HG03196 (cell line): ENCODE measurements at regions not wholly inside any gene's neighbourhood (a gene's known extent, or its start where the extent isn't known, plus 50 kb on each side); places are given as distances from the start of the nearest gene placed in this dataset.
"Not testable (repeated sequence)": the region's sequence is repeated elsewhere in the genome, so short reads cannot be mapped to it uniquely, and the experiment has no call there.

Experiments used
- ATAC-seq: cut with Tn5 transposase; IDR thresholded peaks from one replicate; pipeline ENCODE4 v1.9.1; 2021; ENCODE audit not compliant: unreplicated experiment

DNA sequence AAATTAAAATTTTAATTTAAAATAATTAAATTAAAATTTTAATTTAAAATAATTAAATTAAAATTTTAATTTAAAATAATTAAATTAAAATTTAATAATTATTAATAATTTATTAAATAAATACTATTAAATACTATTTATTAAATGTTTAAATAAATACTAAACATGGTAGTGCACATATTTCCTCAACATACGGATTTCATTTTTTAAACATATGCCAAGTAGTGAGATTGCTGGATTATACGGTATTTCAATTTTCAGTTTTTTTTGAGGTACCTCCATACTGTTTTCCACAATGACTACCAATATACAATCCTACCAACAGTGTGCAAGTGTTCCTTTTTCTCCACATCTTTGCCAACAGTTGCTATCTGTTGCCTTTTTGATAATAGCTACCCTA lies 852.9 kb upstream of the CDH8 start:
- no peak for ATAC-seq

GRCh38 chr16:62883509-62883908 lies 847.3 kb upstream of the CDH8 start:
- ATAC-seq: no peak

GRCh38 chr16:62882552-62883221 lies 846.4 kb upstream of the CDH8 start:
- ATAC-seq: no peak

DNA sequence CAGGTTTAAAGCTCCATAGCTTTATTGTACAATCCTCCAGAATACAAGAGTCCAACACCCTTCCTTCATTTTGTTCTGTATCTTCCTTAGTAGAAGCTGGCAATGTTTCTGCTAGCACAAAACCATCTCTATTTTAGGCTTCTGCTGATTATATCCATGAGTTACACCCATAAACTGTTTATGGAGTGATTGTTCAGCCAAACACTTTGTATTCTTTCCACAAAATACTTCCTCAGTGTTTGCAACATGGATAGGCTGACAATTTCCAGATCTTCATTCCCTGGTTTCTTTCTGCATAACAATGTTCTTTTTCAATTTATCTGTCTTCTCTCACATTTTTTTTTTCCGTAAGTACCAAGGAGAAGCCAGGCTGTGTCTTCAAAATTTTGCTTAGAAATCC lies 839.9 kb upstream of the CDH8 start:
- ATAC-seq: no peak

DNA sequence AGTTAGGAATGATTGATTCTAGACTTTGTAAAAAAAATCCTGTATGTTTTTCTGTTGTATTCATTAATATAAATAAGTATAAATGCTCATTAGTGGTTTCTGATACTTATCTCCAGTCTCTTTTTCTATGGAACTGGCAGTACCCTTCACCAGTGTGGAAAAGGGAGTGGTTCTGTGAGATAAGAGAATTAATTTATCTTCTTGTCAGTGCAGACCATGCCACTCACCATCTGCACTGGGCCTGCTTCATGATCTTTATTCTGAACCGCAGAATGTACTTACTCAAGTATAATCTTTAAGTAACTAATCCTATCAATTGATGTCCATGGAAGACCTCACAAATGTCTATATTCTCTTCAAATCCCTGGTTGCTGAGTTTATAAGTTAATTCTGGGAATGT lies 836.1 kb upstream of the CDH8 start:
- no peak for ATAC-seq

DNA sequence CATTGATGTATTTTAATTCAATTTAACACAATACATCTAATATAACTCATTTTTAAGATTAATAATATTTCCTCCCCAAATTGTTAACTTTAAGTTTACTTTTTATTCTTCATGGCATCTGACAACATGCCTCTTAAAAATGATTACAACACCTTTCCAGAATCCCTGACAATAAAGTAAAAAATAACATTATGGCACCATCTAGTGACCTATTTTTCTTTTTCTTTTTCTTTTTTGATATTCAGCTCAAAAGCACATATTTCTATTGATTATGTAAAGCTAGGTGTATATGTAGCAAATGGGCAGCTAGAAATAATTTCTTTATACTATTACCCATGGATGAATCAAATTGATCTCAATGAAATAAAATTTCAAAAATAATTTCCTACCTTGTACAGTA lies 834.3 kb upstream of the CDH8 start:
- no peak for ATAC-seq

GRCh38 chr16:62869837-62870236 lies 833.6 kb upstream of the CDH8 start:
- no peak for ATAC-seq

- ATAC-seq: no peak
Measured at GRCh38 chr16:62863139-62863538, 826.9 kb upstream of the CDH8 start.

GRCh38 chr16:62853887-62854286 lies 817.6 kb upstream of the CDH8 start:
- no peak for ATAC-seq

GRCh38 chr16:62846399-62847057 lies 810.3 kb upstream of the CDH8 start:
- ATAC-seq: no peak

- no peak for ATAC-seq
Measured at GRCh38 chr16:62832214-62832613, 796.0 kb upstream of the CDH8 start.

DNA sequence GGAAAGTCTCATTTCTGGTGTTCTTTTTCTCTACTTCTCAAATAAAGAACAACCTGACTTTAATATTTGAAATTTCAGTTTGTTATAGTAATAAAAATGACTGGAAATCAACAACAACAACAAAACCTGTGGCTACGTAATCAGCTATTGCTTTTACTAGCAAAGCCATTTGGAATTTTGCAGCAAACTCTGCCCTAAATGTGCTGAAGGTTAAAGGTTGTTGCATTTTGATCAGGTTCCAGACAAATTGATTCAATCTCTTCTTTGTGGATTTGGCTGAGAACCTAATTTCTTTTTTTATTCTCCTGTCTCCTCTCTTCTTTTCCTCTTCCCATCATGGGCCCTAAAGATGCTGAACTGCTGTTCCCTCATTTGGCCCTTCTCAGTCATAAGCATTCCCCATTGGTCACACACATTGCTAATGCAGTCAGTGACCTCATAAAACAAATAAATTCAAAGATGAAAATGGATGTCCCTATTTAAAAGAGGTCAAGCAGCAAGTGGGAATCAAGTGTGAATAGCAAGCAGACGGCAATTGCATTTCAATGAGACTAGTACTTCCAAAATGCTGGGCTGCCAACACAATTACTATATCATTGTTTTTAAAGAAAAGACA lies 795.1 kb upstream of the CDH8 start:
- ATAC-seq: no peak

DNA sequence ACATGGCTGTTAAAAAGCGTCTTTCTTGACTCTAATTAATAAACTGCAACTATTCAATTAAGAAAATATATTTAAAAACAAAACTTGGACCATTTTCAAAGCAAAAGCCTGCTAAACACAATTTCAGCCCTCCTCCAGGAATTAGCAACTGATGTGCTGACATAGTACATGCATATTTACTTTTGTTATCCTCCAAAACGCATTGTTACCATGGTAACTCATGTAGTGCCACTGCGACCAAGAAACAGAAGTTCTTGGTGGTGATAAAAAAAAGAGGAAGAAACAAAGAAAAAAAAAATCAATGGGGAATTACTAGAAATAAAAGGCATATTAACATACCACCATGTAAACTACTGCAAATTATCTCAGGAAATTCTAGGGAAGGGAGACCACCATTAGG lies 793.4 kb upstream of the CDH8 start:
- ATAC-seq: no peak

GRCh38 chr16:62829084-62829483 lies 792.8 kb upstream of the CDH8 start:
- ATAC-seq: no peak

DNA sequence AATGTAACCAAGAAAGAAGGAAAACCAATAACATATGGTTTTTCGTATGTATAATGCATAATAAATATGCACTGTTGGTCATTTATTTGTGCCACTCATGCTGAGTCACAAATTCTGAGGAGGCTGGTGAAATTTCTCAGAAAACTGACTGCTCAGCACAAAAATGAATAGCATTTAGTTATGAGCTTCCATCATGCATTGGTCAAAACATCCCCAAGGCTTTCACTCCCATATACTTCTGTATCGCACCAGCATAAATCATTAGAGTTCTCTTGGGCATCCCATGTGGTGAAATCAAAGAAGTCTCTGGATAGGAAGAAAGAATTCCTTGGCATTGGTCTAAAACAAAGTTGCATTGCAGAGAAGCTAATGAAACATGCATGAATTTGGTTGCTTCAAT lies 785.6 kb upstream of the CDH8 start:
- no peak for ATAC-seq

- ATAC-seq: no peak
Measured at GRCh38 chr16:62816971-62817519, 780.8 kb upstream of the CDH8 start.

DNA sequence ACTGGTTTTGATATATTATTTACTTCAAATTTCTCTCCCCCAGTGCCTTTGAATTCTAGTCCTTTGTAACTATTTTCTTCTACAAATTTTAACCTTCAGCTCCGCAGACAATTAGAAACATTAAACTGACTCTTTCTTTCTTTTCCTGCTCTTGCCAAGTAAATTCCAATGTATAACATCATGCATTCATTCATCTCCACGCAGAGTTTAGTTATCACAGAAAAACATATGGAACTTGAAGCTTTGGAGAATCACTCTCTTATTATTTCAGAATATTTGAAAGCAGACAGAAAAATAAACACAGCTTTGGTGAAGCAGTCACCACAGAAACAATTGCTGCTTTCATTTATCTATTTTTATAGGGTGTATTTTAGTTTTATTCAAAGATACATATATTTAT lies 778.7 kb upstream of the CDH8 start:
- ATAC-seq: no peak

DNA sequence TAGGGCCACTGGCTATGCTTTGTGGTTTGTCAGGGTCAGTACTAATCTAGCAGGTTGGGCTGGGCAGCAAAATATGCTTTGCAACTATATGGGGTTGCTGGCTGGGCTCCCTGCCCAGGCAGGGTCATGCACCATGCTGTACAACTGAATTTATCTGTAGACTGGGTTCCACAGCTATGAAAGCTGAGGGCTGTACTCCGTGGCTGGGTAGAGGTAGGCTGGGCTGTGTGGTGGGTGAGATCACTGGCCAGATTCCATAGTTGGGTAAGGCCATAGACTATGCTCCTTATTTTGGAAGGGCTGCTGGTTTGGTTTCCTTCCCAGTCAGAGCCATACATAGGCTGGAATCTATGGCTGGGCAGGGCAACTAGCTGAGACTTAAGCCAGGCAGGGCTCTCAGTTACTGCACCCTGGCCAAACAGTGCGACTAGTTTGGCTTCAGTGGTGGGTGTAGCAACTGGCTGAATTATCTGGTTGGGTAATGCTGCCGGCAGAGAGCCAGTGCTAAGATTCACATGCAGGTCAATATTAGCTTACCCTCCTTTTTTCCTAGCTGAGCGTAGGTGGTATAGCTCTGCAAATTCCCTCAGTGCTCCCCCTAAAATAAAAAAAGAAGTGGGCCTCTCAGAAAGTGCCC lies 769.1 kb upstream of the CDH8 start:
- no peak for ATAC-seq

DNA sequence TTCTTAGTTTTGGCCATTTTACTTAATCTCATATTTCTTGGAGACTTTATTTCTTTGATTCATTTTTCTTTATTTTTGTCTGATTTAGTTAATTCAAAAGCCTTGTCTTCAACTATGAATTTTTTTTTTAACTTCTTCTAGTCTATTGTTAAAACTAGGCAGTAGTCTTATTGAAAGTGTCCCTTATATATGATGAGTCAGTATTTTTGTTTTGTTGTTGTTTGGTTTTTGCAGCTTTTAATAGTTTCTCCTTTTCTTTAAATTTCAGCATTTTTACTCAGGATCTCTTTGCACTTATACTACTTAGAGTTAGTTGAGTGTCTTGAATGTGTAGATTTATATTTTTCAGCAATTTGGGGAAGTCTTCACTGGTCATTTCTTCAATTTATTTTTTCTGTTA lies 758.5 kb upstream of the CDH8 start:
- ATAC-seq: no peak

- ATAC-seq: not testable (repeated sequence)
Measured at GRCh38 chr16:62780081-62780480, 743.8 kb upstream of the CDH8 start.

- ATAC-seq: no peak
Measured at GRCh38 chr16:62764572-62764971, 728.3 kb upstream of the CDH8 start.

DNA sequence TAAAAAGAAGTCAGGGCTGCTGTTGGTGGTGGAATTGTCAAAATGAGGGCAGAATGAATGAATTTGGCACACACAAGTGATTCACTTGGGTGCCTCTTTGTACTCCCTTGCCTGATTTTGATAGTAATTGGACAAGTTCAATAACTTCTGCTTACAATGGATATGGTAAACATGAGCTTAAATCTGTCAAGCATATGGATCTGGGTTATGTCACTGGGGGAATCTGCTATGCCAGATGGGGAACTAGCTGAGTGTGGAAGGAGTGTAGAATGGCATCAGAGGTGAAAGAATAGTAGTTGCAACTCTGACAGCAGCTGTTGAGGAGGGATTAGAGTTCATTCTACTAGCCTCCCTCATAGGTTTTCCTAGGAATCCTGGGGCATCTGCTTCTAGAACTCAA lies 724.2 kb upstream of the CDH8 start:
- ATAC-seq: no peak
